H1 (cell line): ENCODE measurements at regions not wholly inside any gene's neighbourhood (a gene's known extent, or its start where the extent isn't known, plus 50 kb on each side); places are given as distances from the start of the nearest gene placed in this dataset.

ENCODE experiments used
- CEBPB ChIP-seq: IDR thresholded peaks from 2 replicates; pipeline ENCODE4 v1.6.1; 2012; ENCODE audit warnings: low read depth, low read length
- EZH2 ChIP-seq: fragments of 200-600 bp; sonication (generic); IDR thresholded peaks from 2 replicates; pipeline ENCODE4 v1.7.1; 2012; ENCODE audit warnings: low read depth, mild to moderate bottlenecking, moderate library complexity, low read length, inconsistent platforms; ENCODE audit not compliant: severe bottlenecking
- FOSL1 ChIP-seq: IDR thresholded peaks from 2 replicates; pipeline ENCODE4 v1.6.1; 2011; ENCODE audit warnings: mild to moderate bottlenecking, low read depth, low read length, moderate library complexity; ENCODE audit not compliant: insufficient read depth
- GABPA ChIP-seq: IDR thresholded peaks from 2 replicates; pipeline ENCODE4 v1.6.1; 2011; ENCODE audit warnings: mild to moderate bottlenecking, low read length, moderate library complexity, borderline replicate concordance; ENCODE audit not compliant: insufficient read depth
- KDM1A ChIP-seq: fragments of 200-600, 300-600 bp; sonication (generic); IDR thresholded peaks from 2 replicates; pipeline ENCODE4 v1.7.1; 2016; ENCODE audit warnings: mild to moderate bottlenecking, low read length, borderline replicate concordance
- POLR2A ChIP-seq, 2 experiments: IDR thresholded peaks; 1 replicate in 1 of 2; 2 replicates in 1 of 2; pipeline ENCODE4 v1.6.1; 2011; ENCODE audit warnings: low read depth in 2 of 2, low read length in 2 of 2, mild to moderate bottlenecking in 2 of 2; ENCODE audit errors: control extremely low read depth in 1 of 2
- POLR2AphosphoS5 ChIP-seq: IDR thresholded peaks from 2 replicates; pipeline ENCODE4 v1.6.1; 2011; ENCODE audit warnings: low read depth, low read length
- SIRT6 ChIP-seq: IDR thresholded peaks from one replicate; pipeline ENCODE4 v1.7.1; 2012; ENCODE audit warnings: low read length, inconsistent platforms
- TF ChIP-seq, protein P1 (sequence below), 3 experiments: IDR thresholded peaks; 1 replicate in 2 of 3; 2 replicates in 1 of 3; pipeline versions ENCODE4 v1.5.1 to v1.6.1; 2011; ENCODE audit warnings: low read length in 3 of 3, mild to moderate bottlenecking in 3 of 3, inconsistent platforms in 2 of 3, low read depth in 1 of 3, moderate library complexity in 1 of 3; ENCODE audit not compliant: insufficient read depth in 1 of 3; ENCODE audit errors: control extremely low read depth in 1 of 3
- TF ChIP-seq, protein P2 (sequence below): IDR thresholded peaks from 2 replicates; pipeline ENCODE4 v1.6.1; 2012; ENCODE audit warnings: low read length, inconsistent platforms

DNA sequence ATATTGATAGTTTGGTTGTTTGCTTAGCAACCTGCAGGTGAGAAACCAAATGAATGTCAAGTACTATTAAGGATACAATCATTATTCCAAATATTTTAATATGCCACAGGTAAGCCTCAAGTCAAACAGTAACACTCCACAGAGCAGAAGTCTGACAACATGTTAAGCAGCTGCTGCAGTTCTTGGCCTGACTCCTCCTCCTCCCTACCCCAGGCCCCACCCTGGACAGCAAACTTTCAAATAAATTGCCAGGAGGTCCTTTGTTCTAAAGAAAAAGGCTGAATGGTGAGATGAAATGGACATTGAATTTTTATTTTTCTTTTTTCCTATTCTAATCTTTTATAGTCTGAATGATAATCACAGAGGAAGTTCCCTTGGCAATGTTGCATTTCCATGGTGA lies 260.0 kb upstream of the POU2AF2 start:
- TF ChIP-seq, protein P1, sequence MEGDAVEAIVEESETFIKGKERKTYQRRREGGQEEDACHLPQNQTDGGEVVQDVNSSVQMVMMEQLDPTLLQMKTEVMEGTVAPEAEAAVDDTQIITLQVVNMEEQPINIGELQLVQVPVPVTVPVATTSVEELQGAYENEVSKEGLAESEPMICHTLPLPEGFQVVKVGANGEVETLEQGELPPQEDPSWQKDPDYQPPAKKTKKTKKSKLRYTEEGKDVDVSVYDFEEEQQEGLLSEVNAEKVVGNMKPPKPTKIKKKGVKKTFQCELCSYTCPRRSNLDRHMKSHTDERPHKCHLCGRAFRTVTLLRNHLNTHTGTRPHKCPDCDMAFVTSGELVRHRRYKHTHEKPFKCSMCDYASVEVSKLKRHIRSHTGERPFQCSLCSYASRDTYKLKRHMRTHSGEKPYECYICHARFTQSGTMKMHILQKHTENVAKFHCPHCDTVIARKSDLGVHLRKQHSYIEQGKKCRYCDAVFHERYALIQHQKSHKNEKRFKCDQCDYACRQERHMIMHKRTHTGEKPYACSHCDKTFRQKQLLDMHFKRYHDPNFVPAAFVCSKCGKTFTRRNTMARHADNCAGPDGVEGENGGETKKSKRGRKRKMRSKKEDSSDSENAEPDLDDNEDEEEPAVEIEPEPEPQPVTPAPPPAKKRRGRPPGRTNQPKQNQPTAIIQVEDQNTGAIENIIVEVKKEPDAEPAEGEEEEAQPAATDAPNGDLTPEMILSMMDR (IDR thresholded peaks at IDR 0.05; ENCODE audit: control extremely low read depth in 1 of 3, insufficient read depth in 1 of 3, low read depth in 1 of 3, low read length in 3 of 3): no peak
- TF ChIP-seq, protein P2, sequence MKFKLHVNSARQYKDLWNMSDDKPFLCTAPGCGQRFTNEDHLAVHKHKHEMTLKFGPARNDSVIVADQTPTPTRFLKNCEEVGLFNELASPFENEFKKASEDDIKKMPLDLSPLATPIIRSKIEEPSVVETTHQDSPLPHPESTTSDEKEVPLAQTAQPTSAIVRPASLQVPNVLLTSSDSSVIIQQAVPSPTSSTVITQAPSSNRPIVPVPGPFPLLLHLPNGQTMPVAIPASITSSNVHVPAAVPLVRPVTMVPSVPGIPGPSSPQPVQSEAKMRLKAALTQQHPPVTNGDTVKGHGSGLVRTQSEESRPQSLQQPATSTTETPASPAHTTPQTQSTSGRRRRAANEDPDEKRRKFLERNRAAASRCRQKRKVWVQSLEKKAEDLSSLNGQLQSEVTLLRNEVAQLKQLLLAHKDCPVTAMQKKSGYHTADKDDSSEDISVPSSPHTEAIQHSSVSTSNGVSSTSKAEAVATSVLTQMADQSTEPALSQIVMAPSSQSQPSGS: no peak
- no peak for TF ChIP-seq GABPA
- no peak for TF ChIP-seq FOSL1
- no peak for TF ChIP-seq KDM1A
- TF ChIP-seq CEBPB: no peak
- TF ChIP-seq POLR2AphosphoS5: no peak
- no peak for TF ChIP-seq EZH2
- TF ChIP-seq POLR2A (IDR thresholded peaks at IDR 0.05; ENCODE audit: control extremely low read depth in 1 of 2, low read depth in 2 of 2, low read length in 2 of 2): no peak
- no peak for TF ChIP-seq SIRT6
